WI38 (cell line): ENCODE measurements at regions not wholly inside any gene's neighbourhood (a gene's known extent, or its start where the extent isn't known, plus 50 kb on each side); places are given as distances from the start of the nearest gene placed in this dataset.

ENCODE experiments used
- H3K4me3 ChIP-seq: 2 replicates; pipeline ENCODE4 v1.5.1; 2011; ENCODE audit warnings: low read depth, mild to moderate bottlenecking, control low read depth, low read length
- CTCF ChIP-seq: IDR thresholded peaks from 2 replicates; pipeline ENCODE4 v1.5.1; 2012; ENCODE audit warnings: low read depth, mild to moderate bottlenecking, control low read depth, low read length

DNA sequence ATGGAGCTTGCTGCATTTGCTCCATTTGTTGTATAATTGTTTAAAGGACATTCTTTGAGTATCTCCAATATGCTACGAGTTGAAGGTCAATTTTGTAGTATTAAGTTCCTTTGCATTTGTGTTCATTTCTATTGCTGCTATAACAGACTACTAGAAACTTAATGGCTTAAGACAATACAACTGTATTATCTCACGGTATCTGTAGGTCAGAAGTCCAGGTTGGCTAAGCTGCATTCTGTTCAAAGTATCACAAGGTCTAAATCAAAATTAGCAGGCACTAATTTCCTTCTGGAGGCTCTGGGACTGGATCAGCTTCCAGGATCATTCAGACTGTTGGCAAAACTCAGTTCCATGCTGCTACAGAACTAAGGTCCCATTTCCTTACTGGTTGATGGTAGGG lies 340.6 kb downstream of the GXYLT1 start:
- no peak overlapping the region for H3K4me3 ChIP-seq
- TF ChIP-seq CTCF = no peak

DNA sequence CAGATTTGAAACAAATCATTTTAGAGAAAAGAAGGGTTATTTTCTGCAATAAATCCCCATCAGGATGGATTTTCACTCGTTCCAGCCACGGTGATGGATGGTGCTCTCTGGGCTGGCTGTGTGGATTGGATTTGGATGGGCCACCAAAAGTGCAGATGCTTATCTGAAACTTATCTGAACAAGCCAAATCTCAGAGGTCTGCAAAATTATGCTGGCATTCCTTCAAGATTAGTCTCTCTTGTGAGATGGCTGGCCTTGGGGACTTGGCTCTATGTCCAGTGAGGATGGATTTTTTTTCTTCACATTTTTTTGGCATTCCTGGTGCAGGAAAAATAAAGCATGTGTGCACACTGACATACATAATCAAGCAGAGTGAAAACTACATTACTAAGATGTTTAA lies 341.9 kb downstream of the GXYLT1 start:
- H3K4me3 ChIP-seq = no peak overlapping the region
- no peak for TF ChIP-seq CTCF

GRCh38 chr12:41801261-41801660 lies 343.4 kb downstream of the GXYLT1 start:
- no peak overlapping the region for H3K4me3 ChIP-seq
- TF ChIP-seq CTCF = no peak

DNA sequence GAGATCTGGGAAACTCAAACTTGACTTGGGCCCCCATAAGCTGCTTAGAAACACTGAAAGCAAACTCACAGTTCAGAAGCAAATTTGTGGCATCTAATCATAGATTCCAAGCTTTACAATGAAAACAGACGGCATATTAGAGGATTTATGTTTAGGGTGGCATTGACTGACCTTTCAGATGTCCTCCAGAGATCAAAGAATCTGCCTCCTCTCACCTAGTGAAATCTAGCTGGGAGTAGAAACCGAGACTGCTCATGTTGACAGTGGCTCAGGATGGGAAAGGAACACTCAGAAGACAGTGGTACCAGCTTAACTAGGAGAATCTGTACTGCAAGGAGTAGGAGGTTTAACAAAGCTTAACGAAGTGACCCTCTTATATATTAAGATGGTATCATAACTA lies 345.0 kb downstream of the GXYLT1 start:
- no peak for TF ChIP-seq CTCF
- H3K4me3 ChIP-seq = no peak overlapping the region

GRCh38 chr12:41795910-41796309 lies 348.8 kb downstream of the GXYLT1 start:
- no peak for TF ChIP-seq CTCF
- H3K4me3 ChIP-seq = no peak overlapping the region

DNA sequence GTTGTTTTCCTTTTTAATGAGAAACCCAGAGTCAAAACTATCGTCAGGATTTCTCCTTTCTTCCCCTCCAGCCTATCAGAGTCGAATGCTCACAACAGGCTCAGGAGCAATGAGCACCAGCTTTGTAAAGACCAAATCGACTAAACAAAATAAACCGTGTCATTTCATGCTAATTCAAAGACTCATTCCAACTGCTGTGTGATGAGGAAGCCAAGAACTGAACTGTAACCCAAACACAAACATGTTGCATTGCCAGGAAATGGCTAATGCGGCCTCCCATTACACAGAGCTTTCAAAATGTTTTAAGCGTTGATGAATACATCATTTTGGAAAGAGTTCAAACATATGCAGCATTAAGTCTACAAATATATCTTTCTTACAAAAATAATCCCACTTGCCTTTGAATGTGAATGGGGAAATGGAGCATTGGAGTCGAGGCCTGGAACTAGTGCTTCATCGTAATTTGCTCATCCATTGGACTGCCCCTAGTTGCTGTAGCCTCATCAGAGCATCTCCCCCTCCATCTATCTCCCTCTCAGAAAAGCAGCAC lies 349.5 kb downstream of the GXYLT1 start:
- H3K4me3 ChIP-seq = no peak overlapping the region
- TF ChIP-seq CTCF = no peak

GRCh38 chr12:41794336-41794735 lies 350.3 kb downstream of the GXYLT1 start:
- no peak overlapping the region for H3K4me3 ChIP-seq
- TF ChIP-seq CTCF = no peak
